ENCODE measurements at regions not wholly inside any gene's neighbourhood (a gene's known extent, or its start where the extent isn't known, plus 50 kb on each side); places are given as distances from the start of the nearest gene placed in this dataset.

DNA sequence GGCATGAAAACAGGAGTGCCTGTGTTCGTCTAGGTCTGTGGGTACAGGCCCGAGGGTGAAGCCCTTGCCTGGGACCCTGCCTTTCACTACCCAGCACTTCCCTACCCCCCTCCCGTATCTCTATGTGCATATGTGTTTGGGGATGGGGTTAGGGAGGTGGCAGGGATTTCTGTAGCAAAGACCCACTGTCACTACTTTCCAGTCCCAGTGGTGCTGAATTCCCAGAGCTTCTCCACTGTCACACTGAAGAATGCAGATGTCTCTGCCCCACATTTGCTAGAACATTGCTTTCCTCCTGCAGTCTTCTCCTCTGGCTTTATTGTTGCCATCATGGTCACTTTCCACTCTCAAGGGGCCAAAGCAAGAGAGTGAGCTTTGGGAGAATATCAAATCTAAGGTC, 203.9 kb downstream of the MYRFL start:
- ATAC-seq (ENCODE audit: insufficient read depth, low read depth), result no peak
- H3K27ac ChIP-seq (ENCODE audit: low read length), result no peak overlapping the region
- H3K4me1 ChIP-seq (ENCODE audit: insufficient read depth, low read length), result no peaks in the 10 kb centered on the region
- H3K79me2 ChIP-seq (ENCODE audit: insufficient read depth, low read length), result no peaks in the 10 kb centered on the region
- H2AFZ ChIP-seq (ENCODE audit: low read depth, low read length), result no peak overlapping the region
- no peaks in the 10 kb centered on the region for H3K9me3 ChIP-seq (ENCODE audit: insufficient read depth, low read length, severe bottlenecking)
- H3K4me3 ChIP-seq (ENCODE audit: low read depth in 1 of 2, low read length in 2 of 2), result no peak overlapping the region
- H3K4me2 ChIP-seq (ENCODE audit: insufficient read depth, low read length), result no peak overlapping the region
- no peak overlapping the region for H3K9ac ChIP-seq (ENCODE audit: low read depth, low read length)
- no peaks in the 10 kb centered on the region for H4K20me1 ChIP-seq (ENCODE audit: insufficient read depth, low read length)
- no peaks in the 10 kb centered on the region for H3K36me3 ChIP-seq (ENCODE audit: insufficient read depth, low read length)
- H3K27me3 ChIP-seq (ENCODE audit: insufficient read depth, low read length, poor library complexity), result no peaks in the 10 kb centered on the region
- TF ChIP-seq EZH2 (IDR thresholded peaks at IDR 0.05; ENCODE audit: borderline replicate concordance, low read depth, low read length, severe bottlenecking), result no peak
- TF ChIP-seq, protein P1, sequence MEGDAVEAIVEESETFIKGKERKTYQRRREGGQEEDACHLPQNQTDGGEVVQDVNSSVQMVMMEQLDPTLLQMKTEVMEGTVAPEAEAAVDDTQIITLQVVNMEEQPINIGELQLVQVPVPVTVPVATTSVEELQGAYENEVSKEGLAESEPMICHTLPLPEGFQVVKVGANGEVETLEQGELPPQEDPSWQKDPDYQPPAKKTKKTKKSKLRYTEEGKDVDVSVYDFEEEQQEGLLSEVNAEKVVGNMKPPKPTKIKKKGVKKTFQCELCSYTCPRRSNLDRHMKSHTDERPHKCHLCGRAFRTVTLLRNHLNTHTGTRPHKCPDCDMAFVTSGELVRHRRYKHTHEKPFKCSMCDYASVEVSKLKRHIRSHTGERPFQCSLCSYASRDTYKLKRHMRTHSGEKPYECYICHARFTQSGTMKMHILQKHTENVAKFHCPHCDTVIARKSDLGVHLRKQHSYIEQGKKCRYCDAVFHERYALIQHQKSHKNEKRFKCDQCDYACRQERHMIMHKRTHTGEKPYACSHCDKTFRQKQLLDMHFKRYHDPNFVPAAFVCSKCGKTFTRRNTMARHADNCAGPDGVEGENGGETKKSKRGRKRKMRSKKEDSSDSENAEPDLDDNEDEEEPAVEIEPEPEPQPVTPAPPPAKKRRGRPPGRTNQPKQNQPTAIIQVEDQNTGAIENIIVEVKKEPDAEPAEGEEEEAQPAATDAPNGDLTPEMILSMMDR (IDR thresholded peaks at IDR 0.05; ENCODE audit: borderline replicate concordance, extremely low read depth, low read length, poor library complexity, severe bottlenecking), result no peak
- no peak for DNase-seq

DNA sequence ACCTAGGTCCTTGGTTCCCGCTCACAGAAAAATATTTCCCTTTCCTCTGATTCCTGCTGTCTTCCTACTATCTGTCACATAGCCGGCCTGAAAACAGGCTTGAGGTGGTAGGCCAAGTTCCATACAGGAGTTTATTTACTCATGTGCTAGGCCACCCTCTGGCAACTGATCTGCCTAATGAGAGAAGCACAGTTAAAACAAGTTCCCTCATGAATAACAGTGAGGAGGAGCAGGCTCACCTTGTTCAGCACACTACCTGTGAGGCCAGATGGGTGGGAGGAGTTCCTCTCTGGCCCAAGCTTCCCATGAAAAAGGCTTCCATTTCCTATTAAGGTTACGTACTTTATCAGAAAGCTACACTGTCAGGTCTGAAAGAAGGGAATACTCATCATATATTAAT, 206.0 kb downstream of the MYRFL start:
- TF ChIP-seq EZH2 (IDR thresholded peaks at IDR 0.05; ENCODE audit: borderline replicate concordance, low read depth, low read length, severe bottlenecking), result no peak
- TF ChIP-seq, protein P1 (IDR thresholded peaks at IDR 0.05; ENCODE audit: borderline replicate concordance, extremely low read depth, low read length, poor library complexity, severe bottlenecking), result no peak
- Histone ChIP-seq H3K4me3 (ENCODE audit: low read depth in 1 of 2, low read length in 2 of 2) (no peak overlapping the region), H3K36me3 (ENCODE audit: insufficient read depth, low read length) (no peaks in the 10 kb centered on the region), H3K4me2 (ENCODE audit: insufficient read depth, low read length) (no peak overlapping the region), H3K79me2 (ENCODE audit: insufficient read depth, low read length) (no peaks in the 10 kb centered on the region), H3K27ac (ENCODE audit: low read length) (no peak overlapping the region), H4K20me1 (ENCODE audit: insufficient read depth, low read length) (no peaks in the 10 kb centered on the region), H2AFZ (ENCODE audit: low read depth, low read length) (no peak overlapping the region), H3K9ac (ENCODE audit: low read depth, low read length) (no peak overlapping the region), H3K9me3 (ENCODE audit: insufficient read depth, low read length, severe bottlenecking) (no peaks in the 10 kb centered on the region), H3K27me3 (ENCODE audit: insufficient read depth, low read length, poor library complexity) (no peaks in the 10 kb centered on the region), H3K4me1 (ENCODE audit: insufficient read depth, low read length) (no peaks in the 10 kb centered on the region)
- DNase-seq (no peak), ATAC-seq (ENCODE audit: insufficient read depth, low read depth) (no peak)

DNA sequence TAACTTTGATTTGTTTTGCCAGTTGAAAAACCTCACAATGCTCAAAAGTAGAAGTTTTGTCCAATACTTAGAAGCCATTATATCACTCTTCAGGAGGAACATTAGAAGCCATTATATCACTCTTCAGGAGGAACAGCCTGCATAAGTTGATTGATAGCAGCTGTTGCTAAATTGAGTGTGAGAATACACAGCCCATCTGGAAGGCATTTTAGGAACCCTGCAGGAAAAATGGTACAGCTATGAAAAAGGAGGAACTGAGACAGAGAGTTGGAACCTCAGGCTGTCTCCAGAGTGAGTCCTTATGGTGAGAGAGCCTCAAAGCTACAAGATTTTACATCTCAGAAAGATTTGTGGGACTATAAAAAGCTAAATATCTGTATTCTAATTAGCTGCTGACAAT, 207.0 kb downstream of the MYRFL start:
- Histone ChIP-seq H3K9me3 (ENCODE audit: insufficient read depth, low read length, severe bottlenecking) (no peaks in the 10 kb centered on the region), H4K20me1 (ENCODE audit: insufficient read depth, low read length) (no peaks in the 10 kb centered on the region), H3K27me3 (ENCODE audit: insufficient read depth, low read length, poor library complexity) (no peaks in the 10 kb centered on the region), H3K36me3 (ENCODE audit: insufficient read depth, low read length) (no peaks in the 10 kb centered on the region), H3K79me2 (ENCODE audit: insufficient read depth, low read length) (no peaks in the 10 kb centered on the region), H3K4me3 (ENCODE audit: low read depth in 1 of 2, low read length in 2 of 2) (no peak overlapping the region), H3K27ac (ENCODE audit: low read length) (no peak overlapping the region), H3K4me1 (ENCODE audit: insufficient read depth, low read length) (no peaks in the 10 kb centered on the region), H3K9ac (ENCODE audit: low read depth, low read length) (no peak overlapping the region), H3K4me2 (ENCODE audit: insufficient read depth, low read length) (no peak overlapping the region), H2AFZ (ENCODE audit: low read depth, low read length) (no peak overlapping the region)
- DNase-seq (no peak), ATAC-seq (ENCODE audit: insufficient read depth, low read depth) (no peak)
- TF ChIP-seq EZH2 (IDR thresholded peaks at IDR 0.05; ENCODE audit: borderline replicate concordance, low read depth, low read length, severe bottlenecking), result no peak
- TF ChIP-seq, protein P1 (IDR thresholded peaks at IDR 0.05; ENCODE audit: borderline replicate concordance, extremely low read depth, low read length, poor library complexity, severe bottlenecking), result no peak

DNA sequence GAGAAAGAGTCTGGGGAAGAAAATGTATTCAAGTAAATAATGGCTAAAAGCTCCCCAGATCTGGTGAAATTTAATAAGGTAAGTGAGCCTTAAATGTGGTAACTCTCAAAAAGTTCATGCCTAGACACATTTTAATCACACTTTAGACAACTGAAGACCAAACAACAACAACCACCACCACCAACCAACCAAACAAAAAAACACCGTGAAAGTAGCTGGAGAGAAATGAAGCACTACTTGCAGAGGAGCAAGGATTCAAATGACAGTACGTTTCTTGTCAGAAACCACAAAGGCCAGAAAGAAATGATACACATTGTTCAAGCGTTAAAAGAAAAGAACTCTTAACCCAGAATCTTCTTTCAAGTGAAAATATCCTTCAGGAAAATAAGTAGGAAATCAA, 208.3 kb downstream of the MYRFL start:
- TF ChIP-seq, protein P1 (IDR thresholded peaks at IDR 0.05; ENCODE audit: borderline replicate concordance, extremely low read depth, low read length, poor library complexity, severe bottlenecking), result no peak
- no peak for TF ChIP-seq EZH2 (IDR thresholded peaks at IDR 0.05; ENCODE audit: borderline replicate concordance, low read depth, low read length, severe bottlenecking)
- H3K79me2 ChIP-seq (ENCODE audit: insufficient read depth, low read length), result no peaks in the 10 kb centered on the region
- H3K4me1 ChIP-seq (ENCODE audit: insufficient read depth, low read length), result no peaks in the 10 kb centered on the region
- H3K4me3 ChIP-seq (ENCODE audit: low read depth in 1 of 2, low read length in 2 of 2), result no peak overlapping the region
- ATAC-seq (ENCODE audit: insufficient read depth, low read depth) (no peak), DNase-seq (no peak)
- H4K20me1 ChIP-seq (ENCODE audit: insufficient read depth, low read length), result no peaks in the 10 kb centered on the region
- no peak overlapping the region for H3K4me2 ChIP-seq (ENCODE audit: insufficient read depth, low read length)
- H3K36me3 ChIP-seq (ENCODE audit: insufficient read depth, low read length), result no peaks in the 10 kb centered on the region
- H3K27ac ChIP-seq (ENCODE audit: low read length), result no peak overlapping the region
- H3K27me3 ChIP-seq (ENCODE audit: insufficient read depth, low read length, poor library complexity), result no peaks in the 10 kb centered on the region
- H3K9ac ChIP-seq (ENCODE audit: low read depth, low read length), result no peak overlapping the region
- H2AFZ ChIP-seq (ENCODE audit: low read depth, low read length), result no peak overlapping the region
- H3K9me3 ChIP-seq (ENCODE audit: insufficient read depth, low read length, severe bottlenecking), result no peaks in the 10 kb centered on the region

Data from DND-41 (cell line).